ENCODE measurements at regions not wholly inside any gene's neighbourhood (a gene's known extent, or its start where the extent isn't known, plus 50 kb on each side); places are given as distances from the start of the nearest gene placed in this dataset.

GRCh38 chr6:92779746-92780145 is 639.6 kb downstream of the EPHA7 start:
- Histone ChIP-seq H3K36me3 (no peaks in the 10 kb centered on the region), H3K4me1 (no peaks in the 10 kb centered on the region), H3K27me3 (ENCODE audit: low read depth) (no peaks in the 10 kb centered on the region), H3K9me3 (no peaks in the 10 kb centered on the region), H3K27ac (no peak overlapping the region), H3K4me3 (no peak overlapping the region)
- intact Hi-C loops (cut with DNase I) = no loop called here
- ATAC-seq (peak in 1 of 2 donors; percentile 49), DNase-seq (peak; percentile 47)
- TF ChIP-seq, protein P1, sequence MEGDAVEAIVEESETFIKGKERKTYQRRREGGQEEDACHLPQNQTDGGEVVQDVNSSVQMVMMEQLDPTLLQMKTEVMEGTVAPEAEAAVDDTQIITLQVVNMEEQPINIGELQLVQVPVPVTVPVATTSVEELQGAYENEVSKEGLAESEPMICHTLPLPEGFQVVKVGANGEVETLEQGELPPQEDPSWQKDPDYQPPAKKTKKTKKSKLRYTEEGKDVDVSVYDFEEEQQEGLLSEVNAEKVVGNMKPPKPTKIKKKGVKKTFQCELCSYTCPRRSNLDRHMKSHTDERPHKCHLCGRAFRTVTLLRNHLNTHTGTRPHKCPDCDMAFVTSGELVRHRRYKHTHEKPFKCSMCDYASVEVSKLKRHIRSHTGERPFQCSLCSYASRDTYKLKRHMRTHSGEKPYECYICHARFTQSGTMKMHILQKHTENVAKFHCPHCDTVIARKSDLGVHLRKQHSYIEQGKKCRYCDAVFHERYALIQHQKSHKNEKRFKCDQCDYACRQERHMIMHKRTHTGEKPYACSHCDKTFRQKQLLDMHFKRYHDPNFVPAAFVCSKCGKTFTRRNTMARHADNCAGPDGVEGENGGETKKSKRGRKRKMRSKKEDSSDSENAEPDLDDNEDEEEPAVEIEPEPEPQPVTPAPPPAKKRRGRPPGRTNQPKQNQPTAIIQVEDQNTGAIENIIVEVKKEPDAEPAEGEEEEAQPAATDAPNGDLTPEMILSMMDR (IDR thresholded peaks at IDR 0.05) = no peak

GRCh38 chr6:92777146-92777740 is 642.1 kb downstream of the EPHA7 start:
- intact Hi-C loops (cut with DNase I) = no loop called here
- DNase-seq = no peak

DNA sequence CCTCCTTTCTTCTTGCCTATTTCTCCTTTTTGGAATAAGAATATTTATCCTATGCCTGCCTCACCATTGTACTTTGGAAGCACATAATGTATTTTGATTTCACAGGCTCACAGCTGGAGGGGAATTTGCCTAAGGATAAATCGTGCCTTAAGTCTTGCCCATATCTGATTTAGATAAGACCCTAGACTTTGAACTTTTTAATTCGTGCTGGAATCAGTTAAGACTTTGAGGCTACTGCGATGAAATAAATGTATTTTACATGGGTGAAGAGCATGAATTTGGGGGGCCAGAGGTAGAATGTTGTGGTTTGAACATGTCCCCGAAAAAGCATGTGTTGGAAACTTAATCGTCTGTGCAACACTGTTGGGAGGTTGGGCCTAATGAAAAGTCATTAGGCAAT is 648.8 kb downstream of the EPHA7 start:
- Histone ChIP-seq H3K27ac (no peak overlapping the region), H3K9me3 (no peaks in the 10 kb centered on the region), H3K36me3 (no peaks in the 10 kb centered on the region), H3K4me3 (no peak overlapping the region), H3K27me3 (ENCODE audit: low read depth) (no peaks in the 10 kb centered on the region), H3K4me1 (no peaks in the 10 kb centered on the region)
- no peak for DNase-seq
- TF ChIP-seq, protein P1 (IDR thresholded peaks at IDR 0.05) = no peak
- no peak for ATAC-seq
- intact Hi-C loops (cut with DNase I) = no loop called here

More at GRCh38 chr6:92777146-92777740, 642.1 kb downstream of the EPHA7 start:
- TF ChIP-seq, protein P1 (IDR thresholded peaks at IDR 0.05) = peak; percentile 43
- ATAC-seq = peak in 1 of 2 donors; percentile 39
- Histone ChIP-seq H3K4me1 (no peaks in the 10 kb centered on the region), H3K27me3 (ENCODE audit: low read depth) (no peaks in the 10 kb centered on the region), H3K4me3 (no peak overlapping the region), H3K27ac (no peak overlapping the region), H3K9me3 (no peaks in the 10 kb centered on the region), H3K36me3 (no peaks in the 10 kb centered on the region)

GRCh38 chr6:92767101-92767500 is 652.3 kb downstream of the EPHA7 start:
- TF ChIP-seq, protein P1 (IDR thresholded peaks at IDR 0.05) = no peak
- H3K27ac ChIP-seq = no peak overlapping the region
- H3K4me1 ChIP-seq = no peaks in the 10 kb centered on the region
- H3K9me3 ChIP-seq = no peaks in the 10 kb centered on the region
- H3K27me3 ChIP-seq (ENCODE audit: low read depth) = no peaks in the 10 kb centered on the region
- ATAC-seq = no peak
- H3K36me3 ChIP-seq = no peaks in the 10 kb centered on the region
- DNase-seq = no peak
- intact Hi-C loops (cut with DNase I) = no loop called here
- H3K4me3 ChIP-seq = no peak overlapping the region

GRCh38 chr6:92763680-92764079 is 655.7 kb downstream of the EPHA7 start:
- no peak for ATAC-seq
- H3K27ac ChIP-seq = no peak overlapping the region
- H3K9me3 ChIP-seq = no peaks in the 10 kb centered on the region
- no peaks in the 10 kb centered on the region for H3K36me3 ChIP-seq
- intact Hi-C loops (cut with DNase I) = no loop called here
- DNase-seq = no peak
- no peak overlapping the region for H3K4me3 ChIP-seq
- no peaks in the 10 kb centered on the region for H3K27me3 ChIP-seq (ENCODE audit: low read depth)
- H3K4me1 ChIP-seq = no peaks in the 10 kb centered on the region
- TF ChIP-seq, protein P1 (IDR thresholded peaks at IDR 0.05) = no peak

GRCh38 chr6:92763274-92763584 is 656.1 kb downstream of the EPHA7 start:
- no peaks in the 10 kb centered on the region for H3K9me3 ChIP-seq
- TF ChIP-seq, protein P1 (IDR thresholded peaks at IDR 0.05) = no peak
- intact Hi-C loops (cut with DNase I) = no loop called here
- H3K4me1 ChIP-seq = no peaks in the 10 kb centered on the region
- no peak overlapping the region for H3K4me3 ChIP-seq
- H3K27me3 ChIP-seq (ENCODE audit: low read depth) = no peaks in the 10 kb centered on the region
- no peak for ATAC-seq
- DNase-seq = no peak
- no peaks in the 10 kb centered on the region for H3K36me3 ChIP-seq
- no peak overlapping the region for H3K27ac ChIP-seq

Data from lower lobe of right lung (tissue), 2 donors.